GF-D8 (cell line): ENCODE measurements at regions not wholly inside any gene's neighbourhood (a gene's known extent, or its start where the extent isn't known, plus 50 kb on each side); places are given as distances from the start of the nearest gene placed in this dataset.
"Not testable (repeated sequence)": the region's sequence is repeated elsewhere in the genome, so short reads cannot be mapped to it uniquely, and the experiment has no call there.

ENCODE experiments used
- DNase-seq: peaks from one replicate; lab custom pipeline; 2025; lab: John Stamatoyannopoulos, UW

GRCh38 chr1:215287362-215287761 is 204.8 kb downstream of the KCNK2 start:
- DNase-seq, result no peak

GRCh38 chr1:215290018-215290417 is 207.5 kb downstream of the KCNK2 start:
- DNase-seq, result no peak

DNA sequence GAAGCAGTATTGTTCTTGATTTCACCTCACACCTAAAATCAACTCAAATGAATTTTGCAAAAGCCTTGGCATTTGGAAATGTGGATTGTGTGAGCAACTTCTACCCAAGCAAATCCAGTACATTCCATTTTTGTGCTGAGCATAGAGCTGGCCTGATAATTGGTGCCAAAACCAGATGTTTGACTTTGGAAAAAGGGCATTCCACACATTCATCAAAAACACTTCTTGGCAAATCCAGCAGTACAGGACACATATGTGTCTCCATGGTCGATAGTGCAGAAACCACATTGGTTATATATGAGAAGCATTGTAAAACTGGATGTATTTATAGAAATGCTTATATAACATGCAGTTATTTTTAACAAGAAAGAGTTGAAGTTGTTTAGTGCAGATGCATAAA is 210.4 kb downstream of the KCNK2 start:
- no peak for DNase-seq

DNA sequence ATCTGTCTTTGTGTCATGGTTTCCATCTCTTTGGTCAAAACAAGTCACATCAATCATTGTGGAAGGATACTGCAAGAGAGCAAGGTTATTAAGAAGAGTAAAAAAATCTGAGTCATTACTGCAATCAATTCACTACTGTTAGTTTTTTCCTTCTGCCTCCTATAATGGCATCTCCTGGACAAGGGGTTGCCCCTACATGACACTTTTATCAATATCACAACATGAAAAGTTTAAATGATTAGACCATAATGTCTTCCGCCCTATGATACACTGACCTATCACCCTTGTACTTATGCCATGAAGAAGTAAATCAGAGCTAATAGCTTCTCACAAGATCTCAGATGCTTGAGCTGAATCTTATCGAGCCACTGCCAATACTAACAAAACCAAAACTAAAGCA is 223.9 kb downstream of the KCNK2 start:
- DNase-seq, result no peak

- DNase-seq, result no peak
These were observed 239.3 kb downstream of the KCNK2 start for GRCh38 chr1:215321802-215322201.

DNA sequence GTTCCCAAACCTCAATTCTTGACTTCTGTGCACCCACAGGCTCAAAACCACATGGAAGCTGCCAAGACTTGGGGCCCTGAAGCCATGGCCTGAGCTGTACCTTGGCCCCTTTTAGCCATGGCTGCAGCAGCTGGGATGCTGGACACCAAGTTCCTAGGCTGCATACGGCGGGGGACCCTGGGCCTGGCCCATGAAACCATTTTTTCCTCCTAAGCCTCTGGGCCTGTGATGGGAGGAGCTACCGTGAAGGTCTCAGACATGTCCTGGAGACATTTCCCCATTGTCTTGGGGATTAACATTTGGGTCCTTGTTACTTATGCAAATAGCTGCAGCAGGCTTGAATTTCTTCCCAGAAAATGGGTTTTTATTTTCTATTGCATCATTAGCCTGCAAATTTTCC is 241.5 kb downstream of the KCNK2 start:
- not testable (repeated sequence) for DNase-seq

- no peak for DNase-seq
These were observed 236.7 kb upstream of the KCTD3 start for GRCh38 chr1:215330426-215330825.

DNA sequence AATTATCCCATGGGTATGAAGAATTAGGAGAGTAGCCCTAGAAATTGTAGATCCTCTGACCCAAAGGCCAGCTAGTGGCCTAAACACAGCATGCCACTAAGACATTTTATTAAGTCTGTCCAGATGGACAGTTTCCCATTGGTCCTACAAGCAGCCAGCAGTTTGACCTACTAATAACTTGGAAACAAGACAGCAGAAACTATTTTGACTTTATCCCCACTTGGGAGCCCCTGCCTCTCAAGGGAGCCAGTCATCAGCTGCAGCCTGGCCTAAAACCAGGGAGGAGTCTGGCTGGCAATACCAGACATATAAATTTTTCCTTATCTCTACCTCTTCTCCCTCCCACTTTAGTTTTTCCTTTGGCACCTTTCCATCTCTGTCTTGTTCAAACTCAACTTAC is 222.6 kb upstream of the KCTD3 start:
- DNase-seq, result no peak

- DNase-seq, result no peak
These were observed 221.9 kb upstream of the KCTD3 start for GRCh38 chr1:215345208-215345607.

DNA sequence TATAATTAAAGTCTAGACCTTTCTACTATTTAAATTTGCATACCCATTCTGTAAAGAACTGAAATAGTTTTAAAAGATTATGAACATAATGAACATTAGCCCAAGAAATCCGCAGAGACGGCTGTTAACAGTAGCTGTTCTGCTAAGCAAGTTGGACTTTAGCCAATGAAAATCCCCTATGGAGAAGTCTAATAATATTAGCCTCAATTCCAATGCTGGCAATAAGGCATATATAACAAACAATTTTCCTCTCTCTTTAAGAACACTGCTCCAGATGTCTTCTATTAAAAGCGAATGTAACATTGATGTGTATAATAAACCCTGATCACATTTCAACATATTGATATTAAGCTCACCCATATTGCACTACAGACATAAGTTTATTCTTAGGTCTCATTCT is 221.3 kb upstream of the KCTD3 start:
- DNase-seq, result no peak

DNA sequence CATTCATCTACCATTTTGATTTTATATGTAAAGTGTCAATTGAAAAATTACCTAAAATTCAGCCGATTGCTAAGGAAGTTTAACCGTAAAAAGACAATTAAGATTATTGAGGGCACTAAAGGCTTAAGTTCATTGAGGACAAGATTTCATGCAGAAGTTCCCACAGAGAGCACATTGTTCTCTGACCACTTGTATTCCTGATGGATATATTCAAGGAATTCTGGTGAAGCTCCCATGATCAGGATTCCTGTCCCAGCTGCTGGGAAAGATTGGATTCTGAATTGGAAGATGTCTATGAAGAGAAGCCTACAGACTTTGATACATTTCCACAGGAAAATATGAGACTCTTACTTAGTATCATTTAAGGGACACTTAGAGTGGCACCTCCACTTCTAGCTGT is 209.2 kb upstream of the KCTD3 start:
- no peak for DNase-seq

GRCh38 chr1:215358356-215358755 is 208.7 kb upstream of the KCTD3 start:
- DNase-seq, result no peak

GRCh38 chr1:215360031-215360430 is 207.1 kb upstream of the KCTD3 start:
- no peak for DNase-seq

DNA sequence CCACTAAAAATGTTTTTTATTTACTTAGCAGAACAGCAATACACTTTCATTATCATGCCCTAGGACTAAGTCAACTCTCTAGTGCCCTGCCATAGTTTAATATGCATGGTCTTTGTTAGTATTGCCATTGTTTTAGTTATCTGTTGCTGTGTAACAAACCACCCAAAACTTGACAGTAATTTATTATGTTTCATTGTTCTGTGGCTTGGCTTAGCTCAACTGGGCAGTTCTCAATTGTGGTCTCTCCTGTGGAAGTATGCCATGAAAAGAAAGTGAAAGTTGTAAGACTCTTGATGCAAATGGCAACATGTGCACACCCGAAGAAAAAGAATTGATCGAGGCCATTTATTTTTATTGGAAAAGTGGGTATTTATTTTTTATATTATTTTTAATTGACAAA is 206.3 kb upstream of the KCTD3 start:
- no peak for DNase-seq

GRCh38 chr1:215375381-215375780 is 191.7 kb upstream of the KCTD3 start:
- no peak for DNase-seq

- no peak for DNase-seq
These were observed 190.4 kb upstream of the KCTD3 start for GRCh38 chr1:215376544-215377264.

- no peak for DNase-seq
These were observed 189.4 kb upstream of the KCTD3 start for GRCh38 chr1:215377746-215378145.

DNA sequence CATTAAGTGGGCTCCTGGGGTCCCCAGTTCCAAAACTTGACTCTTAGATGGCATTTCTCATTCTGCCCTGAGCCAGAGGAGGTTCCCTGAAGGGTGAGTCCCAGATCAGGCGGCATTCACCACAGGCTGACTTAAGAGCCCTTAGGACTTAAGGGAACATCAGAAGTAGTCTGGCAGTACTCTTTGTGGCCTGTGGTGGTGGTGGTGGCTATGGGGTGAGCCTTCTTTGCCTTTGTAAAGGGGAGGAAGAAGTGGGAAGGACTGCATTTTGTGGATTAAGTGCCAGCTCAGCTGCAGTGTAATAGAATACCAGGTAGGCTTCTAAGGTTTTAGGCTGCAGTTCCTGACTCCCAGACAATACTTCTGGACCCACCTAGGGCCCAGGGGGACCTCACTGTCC is 186.5 kb upstream of the KCTD3 start:
- DNase-seq, result no peak

DNA sequence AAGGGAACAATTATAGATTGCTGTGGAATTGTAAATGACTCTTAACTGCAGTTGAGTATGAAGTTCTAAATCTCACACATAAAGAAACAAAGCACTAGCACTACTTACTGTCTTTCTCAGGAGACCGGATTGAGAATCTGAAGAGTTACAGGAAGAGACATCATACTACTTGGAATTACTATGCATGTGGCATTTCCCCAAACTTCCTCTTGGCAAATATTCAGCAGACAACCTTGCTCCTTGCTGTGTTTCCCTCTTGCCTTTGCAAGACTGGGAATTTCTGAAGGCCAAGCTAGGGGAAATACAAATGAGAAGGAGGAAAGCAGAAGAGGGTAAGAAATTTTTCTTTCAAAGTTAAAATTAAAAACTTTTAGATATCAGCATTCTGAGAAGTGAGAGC is 173.6 kb upstream of the KCTD3 start:
- DNase-seq, result no peak

GRCh38 chr1:215394084-215394991 is 172.8 kb upstream of the KCTD3 start:
- no peak for DNase-seq

- no peak for DNase-seq
These were observed 170.0 kb upstream of the KCTD3 start for GRCh38 chr1:215397106-215397505.

DNA sequence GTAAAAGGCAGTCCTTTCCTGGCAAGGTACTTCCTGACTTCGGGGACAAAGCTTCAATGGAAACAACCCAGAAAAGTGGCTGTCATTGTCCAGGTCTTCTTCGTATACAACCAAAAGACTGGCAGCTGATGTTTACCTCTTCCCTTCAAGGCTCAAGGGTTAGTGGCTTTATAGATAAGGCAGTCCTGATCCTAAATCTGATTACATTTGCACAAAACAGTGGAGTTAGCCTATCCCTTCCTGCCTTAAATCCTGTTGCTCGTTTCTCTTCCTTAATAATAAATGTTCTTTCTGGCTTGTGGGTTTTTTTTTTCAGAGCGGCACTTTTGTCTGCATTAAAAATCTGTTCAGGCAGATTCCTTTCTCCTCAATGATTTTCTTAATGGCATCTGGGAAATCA is 169.3 kb upstream of the KCTD3 start:
- DNase-seq, result no peak

GRCh38 chr1:215399787-215400186 is 167.3 kb upstream of the KCTD3 start:
- DNase-seq, result no peak
